Activated CD4-positive, CD25-positive, alpha-beta regulatory T cell treated with anti-CD3 and anti-CD28 coated beads, Interleukin-2, amount 50 U/mL, for 72 hours (primary cell): ENCODE measurements at regions not wholly inside any gene's neighbourhood (a gene's known extent, or its start where the extent isn't known, plus 50 kb on each side); places are given as distances from the start of the nearest gene placed in this dataset.
"Not testable (repeated sequence)": the region's sequence is repeated elsewhere in the genome, so short reads cannot be mapped to it uniquely, and the experiment has no call there.

ENCODE experiments used
- DNase-seq: peaks from one replicate; pipeline ENCODE4 v3.0.0; 2021

- no peak for DNase-seq
Measured at GRCh38 chr7:42720991-42721796, 190.7 kb downstream of the C7orf25 start.

GRCh38 chr7:42720012-42720411 lies 191.9 kb downstream of the C7orf25 start:
- no peak for DNase-seq

- not testable (repeated sequence) for DNase-seq
Measured at GRCh38 chr7:42718466-42718865, 193.4 kb downstream of the C7orf25 start.

- DNase-seq = no peak
Measured at GRCh38 chr7:42714356-42714755, 197.5 kb downstream of the C7orf25 start.

- DNase-seq = no peak
Measured at GRCh38 chr7:42709284-42709683, 202.6 kb downstream of the C7orf25 start.

GRCh38 chr7:42704710-42705109 lies 207.2 kb downstream of the C7orf25 start:
- DNase-seq = no peak

GRCh38 chr7:42702647-42703046 lies 209.2 kb downstream of the C7orf25 start:
- no peak for DNase-seq

GRCh38 chr7:42700406-42701327 lies 211.2 kb downstream of the C7orf25 start:
- DNase-seq = no peak

GRCh38 chr7:42699380-42700178 lies 212.3 kb downstream of the C7orf25 start:
- DNase-seq = no peak

- no peak for DNase-seq
Measured at GRCh38 chr7:42698600-42699374, 213.1 kb downstream of the C7orf25 start.

GRCh38 chr7:42694894-42695507 lies 216.9 kb downstream of the C7orf25 start:
- DNase-seq = no peak

- DNase-seq = no peak
Measured at GRCh38 chr7:42693722-42694121, 218.1 kb downstream of the C7orf25 start.

GRCh38 chr7:42692621-42693020 lies 219.2 kb downstream of the C7orf25 start:
- no peak for DNase-seq

- DNase-seq = no peak
Measured at GRCh38 chr7:42690794-42691639, 220.9 kb downstream of the C7orf25 start.

- DNase-seq = no peak
Measured at GRCh38 chr7:42689626-42690025, 222.2 kb downstream of the C7orf25 start.

- no peak for DNase-seq
Measured at GRCh38 chr7:42688056-42688371, 223.9 kb downstream of the C7orf25 start.

- no peak for DNase-seq
Measured at GRCh38 chr7:42687211-42688055, 224.4 kb downstream of the C7orf25 start.

- no peak for DNase-seq
Measured at GRCh38 chr7:42686594-42687156, 225.2 kb downstream of the C7orf25 start.

- no peak for DNase-seq
Measured at GRCh38 chr7:42685911-42686310, 226.0 kb downstream of the C7orf25 start.
